Stimulated activated naive CD8-positive, alpha-beta T cell treated with anti-CD3 and anti-CD28 coated beads, Interleukin-15, Interleukin-2, amounts not matched to agents 100 ng/mL and 50 ng/mL, for 24 hours (primary cell): ENCODE measurements at regions not wholly inside any gene's neighbourhood (a gene's known extent, or its start where the extent isn't known, plus 50 kb on each side); places are given as distances from the start of the nearest gene placed in this dataset.

Experiments
- H3K27ac Mint-ChIP-seq: one replicate; pipeline ENCODE4 v1.8.0; 2021; ENCODE audit warnings: mild to moderate bottlenecking, mixed read lengths
- H3K27me3 Mint-ChIP-seq: one replicate; pipeline ENCODE4 v1.8.0; 2021; ENCODE audit warnings: mixed read lengths
- H3K36me3 Mint-ChIP-seq: one replicate; pipeline ENCODE4 v1.8.0; 2021; ENCODE audit warnings: low read depth, mixed read lengths
- H3K4me1 Mint-ChIP-seq: one replicate; pipeline ENCODE4 v1.8.0; 2021; ENCODE audit warnings: low read depth, mixed read lengths
- H3K4me3 Mint-ChIP-seq: one replicate; pipeline ENCODE4 v1.8.0; 2021; ENCODE audit warnings: mild to moderate bottlenecking, mixed read lengths
- H3K9me3 Mint-ChIP-seq: one replicate; pipeline ENCODE4 v1.8.0; 2021; ENCODE audit warnings: mixed read lengths

DNA sequence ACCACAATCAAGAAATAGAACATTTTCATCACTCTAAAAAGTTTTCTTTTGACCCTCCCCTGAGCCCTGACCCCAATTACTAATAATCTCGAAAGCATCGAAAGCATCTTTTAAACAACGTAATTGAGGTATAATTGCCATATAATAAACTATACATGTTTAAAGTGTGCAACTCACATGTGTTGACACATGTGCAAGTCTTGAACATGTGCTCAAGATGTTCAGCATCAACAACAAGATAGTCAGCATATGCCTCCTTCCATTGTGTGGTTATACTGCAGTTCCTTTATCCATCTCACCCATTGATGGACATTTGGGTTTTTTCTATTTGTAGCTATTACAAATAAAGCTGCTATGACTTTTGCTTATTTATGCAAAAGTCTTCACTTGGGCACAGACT, 90.7 kb downstream of the RIPK4 start:
- H3K9me3 Mint-ChIP-seq = no peaks in the 10 kb centered on the region
- no peak overlapping the region for H3K27ac Mint-ChIP-seq
- peaks cover 10% of the 10 kb centered on the region for H3K4me1 Mint-ChIP-seq
- H3K36me3 Mint-ChIP-seq = no peaks in the 10 kb centered on the region
- H3K4me3 Mint-ChIP-seq = no peak overlapping the region
- H3K27me3 Mint-ChIP-seq = peaks cover 14% of the 10 kb centered on the region

DNA sequence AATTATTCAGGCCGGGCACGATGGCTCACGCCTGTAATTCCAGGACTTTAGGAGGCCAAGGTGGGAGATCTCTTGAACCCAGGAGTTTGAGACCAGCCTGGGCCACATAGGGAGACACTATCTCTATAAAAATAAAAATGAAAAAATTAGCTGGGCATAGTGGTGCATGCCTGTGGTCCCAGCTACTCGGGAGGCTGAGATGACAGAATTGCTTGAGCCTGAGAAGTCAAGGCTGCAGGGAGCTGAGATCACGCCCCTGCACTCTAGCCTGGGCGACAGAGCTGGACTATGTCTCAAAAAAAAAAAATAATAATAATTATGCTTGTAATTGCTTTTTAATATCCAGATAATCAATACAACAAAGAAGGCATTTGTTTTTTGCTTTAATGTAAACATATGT, 91.3 kb downstream of the RIPK4 start:
- no peaks in the 10 kb centered on the region for H3K9me3 Mint-ChIP-seq
- H3K4me1 Mint-ChIP-seq = peaks cover 10% of the 10 kb centered on the region
- H3K36me3 Mint-ChIP-seq = no peaks in the 10 kb centered on the region
- H3K27me3 Mint-ChIP-seq = peaks cover 14% of the 10 kb centered on the region
- no peak overlapping the region for H3K27ac Mint-ChIP-seq
- no peak overlapping the region for H3K4me3 Mint-ChIP-seq

- H3K27ac Mint-ChIP-seq = no peak overlapping the region
- peaks cover 14% of the 10 kb centered on the region for H3K27me3 Mint-ChIP-seq
- no peaks in the 10 kb centered on the region for H3K36me3 Mint-ChIP-seq
- H3K4me3 Mint-ChIP-seq = no peak overlapping the region
- H3K4me1 Mint-ChIP-seq = peaks cover 10% of the 10 kb centered on the region
- H3K9me3 Mint-ChIP-seq = no peaks in the 10 kb centered on the region
Measured at GRCh38 chr21:41674402-41674801, 92.5 kb downstream of the RIPK4 start.

- Mint-ChIP-seq H3K27me3 (peaks cover 9% of the 10 kb centered on the region), H3K4me1 (peaks cover 10% of the 10 kb centered on the region), H3K27ac (no peak overlapping the region), H3K4me3 (no peak overlapping the region), H3K36me3 (no peaks in the 10 kb centered on the region), H3K9me3 (no peaks in the 10 kb centered on the region)
Measured at GRCh38 chr21:41673596-41674335, 93.1 kb downstream of the RIPK4 start.

DNA sequence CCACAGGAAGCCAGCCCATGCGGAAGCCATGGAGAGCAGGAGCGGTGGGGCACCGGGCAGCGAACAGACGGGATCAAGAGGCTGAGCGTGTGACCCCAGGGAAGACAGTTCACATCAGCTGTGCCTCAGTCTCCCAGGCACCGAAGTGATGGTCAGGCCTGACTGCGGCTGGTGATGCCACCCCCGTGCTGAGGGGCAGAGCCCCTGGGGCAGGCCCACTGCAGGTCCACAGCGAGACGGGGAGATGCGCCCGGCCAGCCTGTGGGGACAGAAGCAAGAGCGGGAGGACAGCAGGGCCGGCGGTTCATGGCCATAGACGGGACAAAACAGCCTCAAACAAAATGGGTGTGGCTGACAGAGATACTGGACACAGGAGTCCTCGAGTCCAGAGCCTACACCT, 93.8 kb downstream of the RIPK4 start:
- Mint-ChIP-seq H3K4me3 (no peak overlapping the region), H3K27ac (no peak overlapping the region), H3K27me3 (peaks cover 9% of the 10 kb centered on the region), H3K9me3 (no peaks in the 10 kb centered on the region), H3K4me1 (peaks cover 10% of the 10 kb centered on the region), H3K36me3 (no peaks in the 10 kb centered on the region)

- Mint-ChIP-seq H3K27me3 (peaks cover 9% of the 10 kb centered on the region), H3K4me1 (peaks cover 10% of the 10 kb centered on the region), H3K4me3 (no peak overlapping the region), H3K27ac (no peak overlapping the region), H3K36me3 (no peaks in the 10 kb centered on the region), H3K9me3 (no peaks in the 10 kb centered on the region)
Measured at GRCh38 chr21:41672543-41672915, 94.3 kb downstream of the RIPK4 start.

- Mint-ChIP-seq H3K9me3 (no peaks in the 10 kb centered on the region), H3K27me3 (peaks cover 9% of the 10 kb centered on the region), H3K4me1 (peaks cover 10% of the 10 kb centered on the region), H3K27ac (no peak overlapping the region), H3K4me3 (no peak overlapping the region), H3K36me3 (no peaks in the 10 kb centered on the region)
Measured at GRCh38 chr21:41671859-41672542, 94.9 kb downstream of the RIPK4 start.

DNA sequence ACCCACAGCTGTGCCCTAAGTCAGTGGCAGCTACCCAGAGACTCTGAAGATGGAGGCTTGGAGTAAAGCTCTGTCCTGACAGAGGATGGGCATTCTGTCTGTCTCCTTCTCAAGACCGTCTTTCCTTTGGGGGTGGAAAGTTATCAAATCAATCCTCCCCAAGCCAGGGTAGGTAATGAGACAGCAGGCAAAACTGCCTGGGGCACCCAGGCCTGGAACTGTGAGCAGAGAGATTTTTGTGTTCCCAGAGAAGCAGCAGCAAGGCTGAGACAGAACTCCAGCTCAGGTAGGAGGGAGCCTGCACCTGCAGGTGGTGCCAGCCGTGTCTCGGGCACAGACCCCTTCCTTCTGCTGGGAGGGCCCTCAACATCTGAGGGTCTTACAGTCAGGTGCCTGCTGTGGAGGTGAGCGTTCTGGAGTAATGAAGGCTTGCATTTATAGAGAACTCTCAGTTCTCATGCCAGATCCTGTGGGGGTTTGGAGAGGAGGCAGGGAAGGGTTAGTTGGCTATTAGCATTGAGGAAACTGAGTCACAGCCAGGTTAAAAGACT, 95.6 kb downstream of the RIPK4 start:
- Mint-ChIP-seq H3K4me3 (no peak overlapping the region), H3K9me3 (no peaks in the 10 kb centered on the region), H3K36me3 (no peaks in the 10 kb centered on the region), H3K27me3 (peaks cover 8% of the 10 kb centered on the region), H3K27ac (no peak overlapping the region), H3K4me1 (peaks cover 10% of the 10 kb centered on the region)

DNA sequence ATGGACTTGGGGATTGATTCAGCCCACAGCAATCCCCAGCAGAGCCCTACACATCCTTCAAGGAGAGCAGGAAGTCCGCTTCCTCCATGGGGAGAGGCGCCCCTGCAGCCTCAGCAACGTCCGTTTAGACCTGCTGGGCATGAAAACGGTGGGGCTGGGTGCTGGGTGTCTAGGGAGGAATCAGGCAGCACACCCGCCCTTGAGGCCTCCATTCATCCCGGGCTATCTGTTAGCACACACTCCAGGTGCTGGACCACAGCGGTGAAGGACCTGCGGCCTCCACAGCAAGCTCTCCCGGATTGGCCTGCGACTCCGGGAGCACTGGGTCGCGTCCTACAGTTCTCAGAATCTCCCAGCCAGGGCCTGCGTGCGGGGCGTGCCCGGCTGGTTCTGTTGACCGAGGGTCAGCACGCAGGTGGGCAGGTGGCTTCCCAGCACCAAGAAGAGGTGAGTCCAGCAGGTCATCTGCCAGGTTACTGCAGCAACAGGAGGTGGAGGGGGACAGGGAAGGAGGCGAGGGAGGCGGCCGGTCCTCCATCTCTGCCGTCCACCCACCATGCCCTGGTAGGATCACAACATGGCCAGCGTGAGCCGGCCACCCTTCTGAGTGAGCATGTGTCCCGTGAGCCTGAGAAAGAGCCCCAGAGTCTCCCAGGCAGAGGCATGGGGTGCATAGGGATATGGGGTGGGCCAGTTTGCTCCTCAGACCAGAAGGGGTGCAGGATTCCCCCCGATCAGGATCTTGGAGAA, 96.6 kb downstream of the RIPK4 start:
- Mint-ChIP-seq H3K27ac (no peak overlapping the region), H3K4me3 (no peak overlapping the region), H3K36me3 (no peaks in the 10 kb centered on the region), H3K4me1 (peaks cover 10% of the 10 kb centered on the region), H3K27me3 (peaks cover 4% of the 10 kb centered on the region), H3K9me3 (no peaks in the 10 kb centered on the region)

DNA sequence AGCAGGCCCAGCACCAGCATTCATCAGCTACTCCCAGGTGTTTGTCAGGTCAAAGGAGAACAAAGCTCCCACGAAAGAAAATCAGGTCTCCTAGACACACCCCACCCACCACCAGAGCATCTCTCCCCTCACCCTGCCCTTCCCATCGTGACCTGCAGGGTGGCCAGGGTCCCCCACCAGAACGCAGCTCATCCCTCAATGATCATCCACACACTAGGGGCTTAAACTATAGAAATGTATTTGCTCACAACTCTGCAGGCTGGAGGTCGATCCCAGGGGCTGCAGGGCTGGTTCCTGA, 97.4 kb downstream of the RIPK4 start:
- H3K27ac Mint-ChIP-seq = no peak overlapping the region
- H3K4me1 Mint-ChIP-seq = peaks cover 10% of the 10 kb centered on the region
- H3K36me3 Mint-ChIP-seq = no peaks in the 10 kb centered on the region
- H3K9me3 Mint-ChIP-seq = no peaks in the 10 kb centered on the region
- no peak overlapping the region for H3K4me3 Mint-ChIP-seq
- H3K27me3 Mint-ChIP-seq = peaks cover 4% of the 10 kb centered on the region

DNA sequence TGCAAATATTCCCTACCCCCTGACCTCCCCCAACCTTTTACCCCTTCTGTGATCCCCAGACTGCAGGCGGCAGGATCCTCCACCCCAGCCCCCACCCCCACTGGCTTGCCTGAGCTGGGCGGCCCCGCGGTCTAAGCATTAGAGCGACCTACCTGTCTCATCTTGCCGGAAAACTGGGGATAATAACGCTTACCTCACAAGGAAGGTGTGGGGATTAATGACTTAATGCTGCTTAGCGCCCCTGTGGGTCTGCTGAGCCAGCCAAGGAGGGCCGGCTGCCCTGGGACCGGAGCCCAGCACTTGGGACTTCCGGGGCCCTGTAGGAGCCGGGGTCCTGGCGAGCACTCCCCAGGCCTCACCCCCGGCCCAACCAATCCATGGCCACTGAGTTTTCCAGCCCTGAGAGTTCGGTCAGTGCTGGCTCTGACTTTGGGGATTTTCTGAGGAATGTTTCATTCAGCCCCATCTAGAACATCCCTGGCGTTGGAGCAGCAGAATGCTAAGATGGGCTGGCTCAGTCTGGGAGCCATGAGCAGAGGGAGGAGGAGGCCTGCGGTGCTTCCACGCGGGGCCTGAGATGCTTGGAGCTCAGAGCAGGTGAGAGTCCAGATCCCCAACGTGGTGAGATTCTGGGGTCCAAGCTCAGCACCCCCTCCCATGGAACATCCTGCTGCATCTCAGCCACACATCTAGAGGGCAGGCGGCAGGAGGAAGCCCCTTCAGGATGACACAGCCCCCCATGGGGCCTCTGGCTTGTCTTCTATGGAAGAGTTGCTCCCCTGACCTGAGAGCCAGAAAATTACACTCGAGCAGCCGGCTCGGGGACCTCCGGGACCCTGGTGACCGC, 97.9 kb downstream of the RIPK4 start:
- Mint-ChIP-seq H3K36me3 (no peaks in the 10 kb centered on the region), H3K4me3 (no peak overlapping the region), H3K27ac (no peak overlapping the region), H3K4me1 (peaks cover 10% of the 10 kb centered on the region), H3K9me3 (no peaks in the 10 kb centered on the region), H3K27me3 (no peaks in the 10 kb centered on the region)

DNA sequence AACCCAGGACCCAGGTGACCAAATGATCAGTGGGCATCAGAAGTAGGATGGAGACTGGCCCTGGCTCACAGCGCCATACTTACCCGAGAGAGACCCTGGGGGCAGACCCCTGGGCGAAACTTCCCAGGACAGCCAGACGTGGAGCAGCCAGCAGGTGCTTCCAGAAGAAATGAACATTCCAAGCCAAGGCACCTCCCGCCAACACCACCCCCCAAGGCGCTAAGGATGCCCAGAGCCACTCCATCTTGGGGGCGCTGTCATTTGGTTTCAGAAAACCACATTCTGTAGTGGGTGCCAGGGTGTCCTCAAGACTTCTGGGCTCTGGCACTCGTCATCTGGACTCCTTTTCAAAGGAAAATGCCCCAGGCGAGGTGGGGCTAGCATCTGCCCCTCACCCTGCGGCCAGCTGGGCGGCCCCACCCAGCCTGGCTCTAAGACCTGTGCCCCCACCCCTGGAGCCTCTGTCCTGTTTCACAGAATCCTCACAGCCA, 98.8 kb downstream of the RIPK4 start:
- Mint-ChIP-seq H3K4me3 (no peak overlapping the region), H3K27ac (no peak overlapping the region), H3K27me3 (no peaks in the 10 kb centered on the region), H3K36me3 (no peaks in the 10 kb centered on the region), H3K4me1 (peaks cover 10% of the 10 kb centered on the region), H3K9me3 (no peaks in the 10 kb centered on the region)

GRCh38 chr21:41667136-41667535, 99.7 kb downstream of the RIPK4 start:
- Mint-ChIP-seq H3K9me3 (no peaks in the 10 kb centered on the region), H3K4me1 (peaks cover 6% of the 10 kb centered on the region), H3K4me3 (no peak overlapping the region), H3K27me3 (no peaks in the 10 kb centered on the region), H3K36me3 (no peaks in the 10 kb centered on the region), H3K27ac (no peak overlapping the region)

DNA sequence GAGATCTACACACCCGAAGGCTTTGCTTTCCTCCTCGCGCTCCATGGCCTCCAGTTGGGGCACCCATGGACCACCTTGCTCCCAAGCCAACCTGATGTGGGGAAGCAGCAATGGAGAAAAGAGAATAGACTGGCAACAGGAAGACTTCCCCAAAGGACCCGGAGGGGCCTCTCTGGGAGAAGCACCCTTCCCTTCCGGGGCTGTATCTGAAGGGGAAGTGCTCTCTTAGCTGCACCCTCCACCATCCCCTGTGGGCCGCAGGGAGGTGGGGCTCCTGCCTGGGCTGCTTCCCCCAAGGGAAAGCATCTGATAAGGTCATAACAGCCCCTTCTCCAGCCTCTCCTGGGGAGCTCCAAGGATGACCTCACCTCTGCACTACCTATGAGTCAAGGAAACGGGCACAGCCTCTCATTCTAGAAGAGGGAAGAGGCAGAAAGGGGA, 100.2 kb downstream of the RIPK4 start:
- no peak overlapping the region for H3K4me3 Mint-ChIP-seq
- H3K27me3 Mint-ChIP-seq = no peaks in the 10 kb centered on the region
- peaks cover 2% of the 10 kb centered on the region for H3K4me1 Mint-ChIP-seq
- no peaks in the 10 kb centered on the region for H3K36me3 Mint-ChIP-seq
- H3K9me3 Mint-ChIP-seq = no peaks in the 10 kb centered on the region
- H3K27ac Mint-ChIP-seq = no peak overlapping the region
